GM12878 (cell line): ENCODE measurements at regions not wholly inside any gene's neighbourhood (a gene's known extent, or its start where the extent isn't known, plus 50 kb on each side); places are given as distances from the start of the nearest gene placed in this dataset.

ENCODE experiments used
- ATAC-seq: fragments of 200-7000 bp; cut with Tn5 transposase; 3 replicates; pipeline ENCODE4 v1.9.1; 2020; ENCODE audit warnings: mild to moderate bottlenecking, moderate library complexity
- BruUV-seq: library from RNA; stranded (reverse); fragments of 400-500 nt; replicated peaks from 2 replicates; lab custom pipeline; 2021; lab: Mats Ljungman, UMichigan
- CTCF ChIA-PET: fragments of 300-600 bp; sonication (Branson Sonifier 250); formaldehyde crosslinking; extraction: SDS; loops from one replicate; lab custom pipeline; 2021; ENCODE audit warnings: inconsistent platforms; lab: Yijun Ruan, JAX
- POLR2A ChIA-PET: fragments of 350-600 bp; formaldehyde crosslinking; extraction: SDS; loops from one replicate; lab custom pipeline; 2021; ENCODE audit warnings: inconsistent platforms; lab: Charles Lee
- RAD21 ChIA-PET: fragments of 300-600 bp; sonication (Branson Sonifier 250); formaldehyde crosslinking; loops from one replicate; lab custom pipeline; 2023; ENCODE audit warnings: antibody characterized with exemption; ENCODE audit not compliant: unreplicated experiment; lab: Charles Lee
- SMC1A ChIA-PET: fragments of 300-600 bp; sonication (Branson Sonifier 250); formaldehyde crosslinking; loops from one replicate; lab custom pipeline; 2023; ENCODE audit not compliant: unreplicated experiment, uncharacterized antibody; lab: Charles Lee
- DNase-seq: peaks from one replicate; pipeline ENCODE4 v3.0.0-alpha.2; 2011; ENCODE audit warnings: low read depth, low spot score
- FAIRE-seq: peaks from 3 replicates; lab custom pipeline; 2011; peaks lifted over from hg19 to GRCh38; lab: Jason Lieb, UNC
- H2AFZ ChIP-seq: 2 replicates; pipeline ENCODE4 v1.6.0; 2011; ENCODE audit warnings: low read depth, low read length, control low read depth; ENCODE audit not compliant: control insufficient read depth
- H3K27ac ChIP-seq: 2 replicates; pipeline ENCODE4 v1.5.1; 2011; ENCODE audit warnings: control low read depth; ENCODE audit not compliant: control insufficient read depth, insufficient read depth
- H3K27me3 ChIP-seq, 2 experiments: replicated peaks in 1 of 2; 2 replicates each; pipeline versions ENCODE4 v1.6.0 to v1.6.1; 2011; ENCODE audit warnings: low read length in 1 of 2; ENCODE audit not compliant: control insufficient read depth in 2 of 2, insufficient read depth in 2 of 2
- H3K36me3 ChIP-seq, 2 experiments: 2 replicates each; pipeline ENCODE4 v1.5.1; 2011; ENCODE audit warnings: low read length in 1 of 2; ENCODE audit not compliant: control insufficient read depth in 2 of 2, insufficient read depth in 2 of 2
- H3K4me1 ChIP-seq: 2 replicates; pipeline ENCODE4 v1.6.1; 2011; ENCODE audit warnings: mild to moderate bottlenecking, low read length, moderate library complexity, mixed read lengths; ENCODE audit not compliant: control insufficient read depth, insufficient read depth
- H3K4me2 ChIP-seq: 2 replicates; pipeline ENCODE4 v1.6.0; 2011; ENCODE audit warnings: control low read depth; ENCODE audit not compliant: control insufficient read depth, insufficient read depth
- H3K4me3 ChIP-seq: fragments of 200-600 bp; sonication (generic); 2 replicates; pipeline ENCODE4 v1.5.1; 2016
- H3K79me2 ChIP-seq: 2 replicates; pipeline ENCODE4 v1.6.0; 2011; ENCODE audit warnings: low read length; ENCODE audit not compliant: control insufficient read depth, insufficient read depth
- H3K9ac ChIP-seq: 2 replicates; pipeline ENCODE4 v1.8.0; 2011; ENCODE audit warnings: low read length, control low read depth, mixed read lengths; ENCODE audit not compliant: control insufficient read depth, insufficient read depth
- H3K9me3 ChIP-seq: replicated peaks from 3 replicates; pipeline ENCODE4 v1.5.1; 2011; ENCODE audit warnings: mild to moderate bottlenecking, low read length; ENCODE audit not compliant: control insufficient read depth, insufficient read depth
- H4K20me1 ChIP-seq: 2 replicates; pipeline ENCODE4 v1.6.0; 2011; ENCODE audit not compliant: control insufficient read depth, insufficient read depth
- BHLHE40 ChIP-seq, 2 experiments: fragments of 450-650 bp in 1 of 2; IDR thresholded peaks; 2 replicates each; pipeline ENCODE4 v1.6.1; 2011 to 2017; ENCODE audit warnings: low read depth in 2 of 2, borderline replicate concordance in 1 of 2, improper control_type of control experiment in 1 of 2, low read length in 1 of 2, mild to moderate bottlenecking in 1 of 2
- CBX5 ChIP-seq: sonication (generic); IDR thresholded peaks from 2 replicates; pipeline ENCODE4 v1.6.1; 2016; ENCODE audit warnings: low read depth, moderate library complexity, mild to moderate bottlenecking, inconsistent platforms
- E4F1 ChIP-seq: fragments of 450-650 bp; IDR thresholded peaks from 2 replicates; pipeline ENCODE4 v1.6.1; 2018; ENCODE audit warnings: borderline replicate concordance, mild to moderate bottlenecking; ENCODE audit not compliant: partially characterized antibody
- ETV6 ChIP-seq, 2 experiments: fragments of 450-650 bp in 1 of 2; IDR thresholded peaks in 1 of 2; conservative IDR thresholded peaks in 1 of 2; 2 replicates each; pipeline ENCODE4 v1.6.1; 2014; ENCODE audit warnings: antibody characterized with exemption in 1 of 2, borderline replicate concordance in 1 of 2, low read depth in 1 of 2, mild to moderate bottlenecking in 1 of 2, moderate library complexity in 1 of 2
- HDGF ChIP-seq: fragments of 450-650 bp; IDR thresholded peaks from 2 replicates; pipeline ENCODE4 v1.6.1; 2016; ENCODE audit warnings: antibody characterized with exemption
- MYB ChIP-seq: fragments of 150-350 bp; IDR thresholded peaks from 2 replicates; pipeline ENCODE4 v1.6.1; 2014; ENCODE audit warnings: mild to moderate bottlenecking, low read depth, low read length, borderline replicate concordance
- NBN ChIP-seq: fragments of 450-650 bp; IDR thresholded peaks from 2 replicates; pipeline ENCODE4 v1.6.1; 2016
- NFIC ChIP-seq: IDR thresholded peaks from 2 replicates; pipeline ENCODE4 v1.6.1; 2012; ENCODE audit warnings: low read depth, mild to moderate bottlenecking, inconsistent platforms, low read length, moderate library complexity
- POLR2AphosphoS2 ChIP-seq: IDR thresholded peaks from 2 replicates; pipeline ENCODE4 v1.6.1; 2011; ENCODE audit warnings: low read depth, mild to moderate bottlenecking, low read length, improper control_type of control experiment, moderate library complexity
- TCF3 ChIP-seq: IDR thresholded peaks from 2 replicates; pipeline ENCODE4 v1.6.1; 2012; ENCODE audit warnings: low read depth, mild to moderate bottlenecking, low read length, borderline replicate concordance; ENCODE audit not compliant: insufficient read depth
- ZBED1 ChIP-seq: IDR thresholded peaks from 2 replicates; pipeline ENCODE4 v1.6.1; 2016; ENCODE audit warnings: borderline replicate concordance
- WGBS: methylation state at CpG from one replicate; pipeline ENCODE4 v1.1.6; 2016; ENCODE audit warnings: low lambda C conversion rate; ENCODE audit not compliant: insufficient replicate concordance, insufficient coverage; ENCODE audit errors: missing lambda C conversion rate; 5-methylcytosine and 5-hydroxymethylcytosine counted together
- in situ Hi-C: fragments of 300-500 bp; cut with MboI; formaldehyde crosslinking; loops from 9 replicates; pipeline ENCODE4 v1.14.3; 2018; ENCODE audit warnings: mixed read lengths
- intact Hi-C: fragments of 100-400 bp; cut with micrococcal nuclease; formaldehyde crosslinking; loops from one replicate; pipeline ENCODE4 v1.14.2; 2022; ENCODE audit not compliant: unreplicated experiment

DNA sequence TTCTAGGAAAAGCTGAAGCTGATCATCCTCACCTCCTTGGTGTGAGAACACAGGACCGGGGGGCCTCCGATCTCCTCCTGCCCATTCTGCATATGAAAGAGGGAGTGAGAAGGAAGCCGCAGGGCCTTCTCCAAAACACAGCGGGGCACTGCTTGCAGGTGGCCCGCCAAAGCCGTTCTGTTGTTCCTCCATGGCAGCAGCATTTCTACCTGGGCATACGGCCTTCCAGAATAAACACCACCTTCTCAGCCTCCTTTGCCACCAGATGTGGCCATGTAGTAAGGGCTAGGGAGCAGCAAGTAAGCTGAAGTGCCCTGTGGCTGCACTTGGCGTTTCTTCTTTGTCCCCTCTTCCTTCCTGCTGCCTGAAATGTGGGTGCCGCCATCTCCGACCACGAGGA is 214.9 kb downstream of the TOMM20 start:
- no peak overlapping the region for H2AFZ ChIP-seq
- no peak for TF ChIP-seq CBX5
- TF ChIP-seq ZBED1: no peak
- TF ChIP-seq NFIC: no peak
- TF ChIP-seq NBN: no peak
- no peak for TF ChIP-seq TCF3
- TF ChIP-seq HDGF: no peak
- no peak for TF ChIP-seq POLR2AphosphoS2
- TF ChIP-seq E4F1: no peak
- no peak for TF ChIP-seq ETV6 (conservative IDR thresholded peaks at IDR 0.05 in 1 of 2, IDR thresholded peaks at IDR 0.05 in 1 of 2; ENCODE audit: borderline replicate concordance in 1 of 2, low read depth in 1 of 2)
- TF ChIP-seq MYB: no peak
- no peak for TF ChIP-seq BHLHE40 (IDR thresholded peaks at IDR 0.05; ENCODE audit: borderline replicate concordance in 1 of 2, low read depth in 2 of 2, low read length in 1 of 2)
- BruUV-seq: no TSS peak
- RAD21 ChIA-PET: no interaction called here
- 82% methylated on average over 11 of the region's 11 CpGs for WGBS
- intact Hi-C loops (no loop called here), in situ Hi-C loops (no loop called here)
- H3K4me1 ChIP-seq: no peaks in the 10 kb centered on the region
- H3K36me3 ChIP-seq: no peaks in the 10 kb centered on the region
- no peaks in the 10 kb centered on the region for H3K9me3 ChIP-seq
- H3K4me3 ChIP-seq: no peak overlapping the region
- no peak overlapping the region for H3K27ac ChIP-seq
- H3K9ac ChIP-seq: no peak overlapping the region
- POLR2A ChIA-PET: no interaction called here
- no peaks in the 10 kb centered on the region for H3K79me2 ChIP-seq
- H4K20me1 ChIP-seq: no peaks in the 10 kb centered on the region
- SMC1A ChIA-PET: interaction anchor here (0.7 to 4.1 kb wide), 2 partner anchors 12 to 407 kb away, joined by 3 to 15 read pairs; no protein-coding TSS in a partner anchor
- no peak for ATAC-seq
- DNase-seq: no peak
- no peak overlapping the region for H3K4me2 ChIP-seq
- CTCF ChIA-PET: no interaction called here
- no peak for FAIRE-seq
- H3K27me3 ChIP-seq: no peaks in the 10 kb centered on the region
